ENCODE measurements at regions not wholly inside any gene's neighbourhood (a gene's known extent, or its start where the extent isn't known, plus 50 kb on each side); places are given as distances from the start of the nearest gene placed in this dataset.

- H3K9ac ChIP-seq (ENCODE audit: insufficient read depth in 1 of 2, low read depth in 2 of 2, low read length in 2 of 2), result no peak overlapping the region
- ChIA-PET CTCF (ENCODE audit: low intra/inter-chr PET ratio) (no interaction called here), POLR2A (no interaction called here)
- DNase-seq (ENCODE audit: extremely low read depth in 1 of 4, low spot score in 3 of 4) (no peak), FAIRE-seq (no peak), ATAC-seq (no peak)
- H3K4me2 ChIP-seq (ENCODE audit: insufficient read depth, low read length), result no peak overlapping the region
- H3K9me3 ChIP-seq (replicated peaks; ENCODE audit: control insufficient read depth, insufficient read depth, low read depth, low read length), result no peaks in the 10 kb centered on the region
- no peaks in the 10 kb centered on the region for H4K20me1 ChIP-seq (replicated peaks; ENCODE audit: control insufficient read depth, insufficient read depth, low read length)
- no peaks in the 10 kb centered on the region for H3K36me3 ChIP-seq (ENCODE audit: control insufficient read depth, insufficient read depth, low read length)
- H3K27me3 ChIP-seq (ENCODE audit: control insufficient read depth in 2 of 2, insufficient read depth in 2 of 2, low read length in 2 of 2), result no peaks in the 10 kb centered on the region
- BruUV-seq (replicated peaks), result no TSS peak
- no peak overlapping the region for H2AFZ ChIP-seq (ENCODE audit: low read depth, low read length)
- H3K27ac ChIP-seq (ENCODE audit: extremely low read depth, low read depth, low read length), result no peak overlapping the region
- in situ Hi-C loops (cut with MboI), result no loop called here
- no peaks in the 10 kb centered on the region for H3K9me1 ChIP-seq (ENCODE audit: control insufficient read depth, insufficient read depth, low read length)
- no peaks in the 10 kb centered on the region for H3K79me2 ChIP-seq (ENCODE audit: control insufficient read depth, insufficient read depth, low read length)
- intact Hi-C loops (cut with micrococcal nuclease), result no loop called here
- H3K4me3 ChIP-seq, result no peak overlapping the region
- no peaks in the 10 kb centered on the region for H3K4me1 ChIP-seq (replicated peaks in 1 of 2; ENCODE audit: control insufficient read depth in 2 of 2, insufficient read depth in 2 of 2, low read length in 2 of 2)
- TF ChIP-seq ZBTB8A (IDR thresholded peaks at IDR 0.05; ENCODE audit: partially characterized antibody), result no peak
- TF ChIP-seq CC2D1A (IDR thresholded peaks at IDR 0.05), result no peak
- TF ChIP-seq ETV5 (CRISPR knock-in tag; IDR thresholded peaks at IDR 0.05; ENCODE audit: low read depth), result no peak
- TF ChIP-seq TAF15 (IDR thresholded peaks at IDR 0.05; ENCODE audit: low read depth, low read length), result no peak
- no peak for TF ChIP-seq MXD1 (CRISPR knock-in tag; IDR thresholded peaks at IDR 0.05; ENCODE audit: borderline replicate concordance, poor library complexity, severe bottlenecking)
- TF ChIP-seq MTF1 (CRISPR knock-in tag; IDR thresholded peaks at IDR 0.05; ENCODE audit: borderline replicate concordance), result no peak
- TF ChIP-seq SMARCE1 (IDR thresholded peaks at IDR 0.05), result no peak
- no peak for TF ChIP-seq RAD21 (CRISPR knock-in tag; conservative IDR thresholded peaks at IDR 0.05 in 1 of 2, IDR thresholded peaks at IDR 0.05 in 1 of 2)
- TF ChIP-seq HMG20A (CRISPR knock-in tag; conservative IDR thresholded peaks at IDR 0.05), result no peak
- TF ChIP-seq ZNF239 (CRISPR knock-in tag; IDR thresholded peaks at IDR 0.05), result no peak
- TF ChIP-seq TAL1 (IDR thresholded peaks at IDR 0.05), result no peak
- no peak for TF ChIP-seq ZNF445 (CRISPR knock-in tag; IDR thresholded peaks at IDR 0.05; ENCODE audit: low read depth)
- TF ChIP-seq, protein P1, sequence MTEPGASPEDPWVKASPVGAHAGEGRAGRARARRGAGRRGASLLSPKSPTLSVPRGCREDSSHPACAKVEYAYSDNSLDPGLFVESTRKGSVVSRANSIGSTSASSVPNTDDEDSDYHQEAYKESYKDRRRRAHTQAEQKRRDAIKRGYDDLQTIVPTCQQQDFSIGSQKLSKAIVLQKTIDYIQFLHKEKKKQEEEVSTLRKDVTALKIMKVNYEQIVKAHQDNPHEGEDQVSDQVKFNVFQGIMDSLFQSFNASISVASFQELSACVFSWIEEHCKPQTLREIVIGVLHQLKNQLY (CRISPR knock-in tag; conservative IDR thresholded peaks at IDR 0.05), result no peak
- no peak for TF ChIP-seq CAMTA2 (CRISPR knock-in tag; conservative IDR thresholded peaks at IDR 0.05)
- TF ChIP-seq ZNF76 (CRISPR knock-in tag; IDR thresholded peaks at IDR 0.05; ENCODE audit: borderline replicate concordance), result no peak
- TF ChIP-seq, protein P2, sequence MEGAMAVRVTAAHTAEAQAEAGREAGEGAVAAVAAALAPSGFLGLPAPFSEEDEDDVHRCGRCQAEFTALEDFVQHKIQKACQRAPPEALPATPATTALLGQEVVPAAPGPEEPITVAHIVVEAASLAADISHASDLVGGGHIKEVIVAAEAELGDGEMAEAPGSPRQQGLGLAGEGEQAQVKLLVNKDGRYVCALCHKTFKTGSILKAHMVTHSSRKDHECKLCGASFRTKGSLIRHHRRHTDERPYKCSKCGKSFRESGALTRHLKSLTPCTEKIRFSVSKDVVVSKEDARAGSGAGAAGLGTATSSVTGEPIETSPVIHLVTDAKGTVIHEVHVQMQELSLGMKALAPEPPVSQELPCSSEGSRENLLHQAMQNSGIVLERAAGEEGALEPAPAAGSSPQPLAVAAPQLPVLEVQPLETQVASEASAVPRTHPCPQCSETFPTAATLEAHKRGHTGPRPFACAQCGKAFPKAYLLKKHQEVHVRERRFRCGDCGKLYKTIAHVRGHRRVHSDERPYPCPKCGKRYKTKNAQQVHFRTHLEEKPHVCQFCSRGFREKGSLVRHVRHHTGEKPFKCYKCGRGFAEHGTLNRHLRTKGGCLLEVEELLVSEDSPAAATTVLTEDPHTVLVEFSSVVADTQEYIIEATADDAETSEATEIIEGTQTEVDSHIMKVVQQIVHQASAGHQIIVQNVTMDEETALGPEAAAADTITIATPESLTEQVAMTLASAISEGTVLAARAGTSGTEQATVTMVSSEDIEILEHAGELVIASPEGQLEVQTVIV (CRISPR knock-in tag; IDR thresholded peaks at IDR 0.05; ENCODE audit: borderline replicate concordance), result no peak
- no peak for TF ChIP-seq HSF4 (CRISPR knock-in tag; IDR thresholded peaks at IDR 0.05; ENCODE audit: borderline replicate concordance)
- TF ChIP-seq, protein P3, sequence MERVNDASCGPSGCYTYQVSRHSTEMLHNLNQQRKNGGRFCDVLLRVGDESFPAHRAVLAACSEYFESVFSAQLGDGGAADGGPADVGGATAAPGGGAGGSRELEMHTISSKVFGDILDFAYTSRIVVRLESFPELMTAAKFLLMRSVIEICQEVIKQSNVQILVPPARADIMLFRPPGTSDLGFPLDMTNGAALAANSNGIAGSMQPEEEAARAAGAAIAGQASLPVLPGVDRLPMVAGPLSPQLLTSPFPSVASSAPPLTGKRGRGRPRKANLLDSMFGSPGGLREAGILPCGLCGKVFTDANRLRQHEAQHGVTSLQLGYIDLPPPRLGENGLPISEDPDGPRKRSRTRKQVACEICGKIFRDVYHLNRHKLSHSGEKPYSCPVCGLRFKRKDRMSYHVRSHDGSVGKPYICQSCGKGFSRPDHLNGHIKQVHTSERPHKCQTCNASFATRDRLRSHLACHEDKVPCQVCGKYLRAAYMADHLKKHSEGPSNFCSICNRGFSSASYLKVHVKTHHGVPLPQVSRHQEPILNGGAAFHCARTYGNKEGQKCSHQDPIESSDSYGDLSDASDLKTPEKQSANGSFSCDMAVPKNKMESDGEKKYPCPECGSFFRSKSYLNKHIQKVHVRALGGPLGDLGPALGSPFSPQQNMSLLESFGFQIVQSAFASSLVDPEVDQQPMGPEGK (CRISPR knock-in tag; IDR thresholded peaks at IDR 0.05; ENCODE audit: borderline replicate concordance), result no peak
Measured at GRCh38 chr2:198966269-198966668, 491.5 kb downstream of the SATB2 start.
